ENCODE measurements at regions not wholly inside any gene's neighbourhood (a gene's known extent, or its start where the extent isn't known, plus 50 kb on each side); places are given as distances from the start of the nearest gene placed in this dataset.

- no peak overlapping the region for H3K27ac ChIP-seq
- H3K4me3 ChIP-seq, result no peak overlapping the region
- Mint-ChIP-seq H3K27ac (no peak overlapping the region), H3K9me3 (no peaks in the 10 kb centered on the region), H3K4me3 (no peak overlapping the region), H3K4me1 (peaks cover 2% of the 10 kb centered on the region), H3K36me3 (no peaks in the 10 kb centered on the region), H3K27me3 (ENCODE audit: insufficient read depth, low read depth) (no peaks in the 10 kb centered on the region)
- no peaks in the 10 kb centered on the region for H4K20me1 ChIP-seq (ENCODE audit: low read depth)
- no peak overlapping the region for H3K9ac ChIP-seq
- DNase-seq (ENCODE audit: low spot score), result no peak
- no peak for TF ChIP-seq CTCF (IDR thresholded peaks at IDR 0.05)
- no peak for TF ChIP-seq EZH2phosphoT487 (IDR thresholded peaks at IDR 0.05)
- TF ChIP-seq EZH2 (IDR thresholded peaks at IDR 0.05), result no peak
- H3K36me3 ChIP-seq, result no peaks in the 10 kb centered on the region
- H3K79me2 ChIP-seq (ENCODE audit: low read depth), result no peaks in the 10 kb centered on the region
- no peaks in the 10 kb centered on the region for H3K27me3 ChIP-seq
- H3K4me2 ChIP-seq, result no peak overlapping the region
- H3K9me3 ChIP-seq (ENCODE audit: low read depth), result no peaks in the 10 kb centered on the region
- peaks cover 5% of the 10 kb centered on the region for H3F3A ChIP-seq (ENCODE audit: low read depth)
- H2AFZ ChIP-seq (replicated peaks), result peak overlapping the region; percentile 78
- H3K4me1 ChIP-seq, result peaks cover 6% of the 10 kb centered on the region
These were observed 254.4 kb upstream of the POU3F1 start for GRCh38 chr1:38301040-38301439.

GRCh38 chr1:38300616-38301015 is 254.0 kb upstream of the POU3F1 start:
- Histone ChIP-seq H3F3A (ENCODE audit: low read depth) (peaks cover 5% of the 10 kb centered on the region), H3K4me2 (no peak overlapping the region), H3K79me2 (ENCODE audit: low read depth) (no peaks in the 10 kb centered on the region), H3K36me3 (no peaks in the 10 kb centered on the region), H3K9ac (no peak overlapping the region), H3K4me3 (no peak overlapping the region), H3K4me1 (peaks cover 6% of the 10 kb centered on the region), H3K27me3 (no peaks in the 10 kb centered on the region), H4K20me1 (ENCODE audit: low read depth) (no peaks in the 10 kb centered on the region), H2AFZ (replicated peaks) (peak overlapping the region; percentile 78), H3K27ac (no peak overlapping the region), H3K9me3 (ENCODE audit: low read depth) (no peaks in the 10 kb centered on the region)
- Mint-ChIP-seq H3K27me3 (ENCODE audit: insufficient read depth, low read depth) (no peaks in the 10 kb centered on the region), H3K27ac (no peak overlapping the region), H3K4me1 (peaks cover 2% of the 10 kb centered on the region), H3K4me3 (no peak overlapping the region), H3K36me3 (no peaks in the 10 kb centered on the region), H3K9me3 (no peaks in the 10 kb centered on the region)
- no peak for DNase-seq (ENCODE audit: low spot score)
- no peak for TF ChIP-seq EZH2 (IDR thresholded peaks at IDR 0.05)
- no peak for TF ChIP-seq EZH2phosphoT487 (IDR thresholded peaks at IDR 0.05)
- TF ChIP-seq CTCF (IDR thresholded peaks at IDR 0.05), result no peak

GRCh38 chr1:38297842-38298241 is 251.2 kb upstream of the POU3F1 start:
- H3K36me3 ChIP-seq, result no peaks in the 10 kb centered on the region
- H3K4me3 ChIP-seq, result no peak overlapping the region
- peaks cover 7% of the 10 kb centered on the region for H3F3A ChIP-seq (ENCODE audit: low read depth)
- H3K9me3 ChIP-seq (ENCODE audit: low read depth), result no peaks in the 10 kb centered on the region
- no peaks in the 10 kb centered on the region for H3K27me3 Mint-ChIP-seq (ENCODE audit: insufficient read depth, low read depth)
- H2AFZ ChIP-seq (replicated peaks), result no peak overlapping the region
- H3K79me2 ChIP-seq (ENCODE audit: low read depth), result no peaks in the 10 kb centered on the region
- peaks cover 9% of the 10 kb centered on the region for H3K4me1 ChIP-seq
- peaks cover 10% of the 10 kb centered on the region for H3K4me1 Mint-ChIP-seq
- TF ChIP-seq EZH2 (IDR thresholded peaks at IDR 0.05), result no peak
- TF ChIP-seq CTCF (IDR thresholded peaks at IDR 0.05), result no peak
- no peak for TF ChIP-seq EZH2phosphoT487 (IDR thresholded peaks at IDR 0.05)
- H3K27ac Mint-ChIP-seq, result peak overlapping the region; percentile 38
- no peak for DNase-seq (ENCODE audit: low spot score)
- H3K27me3 ChIP-seq, result no peaks in the 10 kb centered on the region
- H4K20me1 ChIP-seq (ENCODE audit: low read depth), result no peaks in the 10 kb centered on the region
- no peak overlapping the region for H3K4me2 ChIP-seq
- no peak overlapping the region for H3K4me3 Mint-ChIP-seq
- no peak overlapping the region for H3K27ac ChIP-seq
- no peak overlapping the region for H3K9ac ChIP-seq
- H3K9me3 Mint-ChIP-seq, result peaks cover 12% of the 10 kb centered on the region
- no peaks in the 10 kb centered on the region for H3K36me3 Mint-ChIP-seq
